Left renal cortex interstitium (tissue), 4 donors: ENCODE measurements at regions not wholly inside any gene's neighbourhood (a gene's known extent, or its start where the extent isn't known, plus 50 kb on each side); places are given as distances from the start of the nearest gene placed in this dataset.
A peak's percentile ranks its signal among the peaks of the same experiment; 100 is the strongest.
"Not testable (repeated sequence)": the region's sequence is repeated elsewhere in the genome, so short reads cannot be mapped to it uniquely, and the experiment has no call there.

Experiments used
- DNase-seq, 4 donors: peaks; one replicate each; pipeline ENCODE4 v3.0.0-alpha.2; 2013; ENCODE audit warnings: low read depth in 4 of 4, low spot score in 2 of 4, missing footprints in 1 of 4

GRCh38 chr13:65744836-65745235 is 1485.3 kb downstream of the PCDH9 start:
- DNase-seq, result no peak

- DNase-seq, result no peak
Measured at GRCh38 chr13:65733110-65733509, 1497.0 kb downstream of the PCDH9 start.

GRCh38 chr13:65727070-65727469 is 1503.1 kb downstream of the PCDH9 start:
- DNase-seq, result no peak

GRCh38 chr13:65725006-65725405 is 1505.1 kb downstream of the PCDH9 start:
- no peak for DNase-seq

GRCh38 chr13:65724226-65724625 is 1505.9 kb downstream of the PCDH9 start:
- no peak for DNase-seq

- DNase-seq, result no peak
Measured at GRCh38 chr13:65722506-65722905, 1507.6 kb downstream of the PCDH9 start.

- no peak for DNase-seq
Measured at GRCh38 chr13:65719831-65720230, 1510.3 kb downstream of the PCDH9 start.

- no peak for DNase-seq
Measured at GRCh38 chr13:65710514-65710913, 1519.6 kb downstream of the PCDH9 start.

- DNase-seq, result no peak
Measured at GRCh38 chr13:65697843-65698242, 1532.3 kb downstream of the PCDH9 start.

GRCh38 chr13:65679240-65679639 is 1550.9 kb downstream of the PCDH9 start:
- no peak for DNase-seq

- DNase-seq, result no peak
Measured at GRCh38 chr13:65677906-65678305, 1552.2 kb downstream of the PCDH9 start.

GRCh38 chr13:65675383-65675782 is 1554.8 kb downstream of the PCDH9 start:
- DNase-seq, result not testable (repeated sequence)

- DNase-seq, result no peak
Measured at GRCh38 chr13:65670014-65670625, 1560.0 kb downstream of the PCDH9 start.

- no peak for DNase-seq
Measured at GRCh38 chr13:65660731-65661130, 1569.4 kb downstream of the PCDH9 start.

- DNase-seq, result peak in 1 of 4 donors; percentile 3
Measured at GRCh38 chr13:65656740-65657329, 1573.3 kb downstream of the PCDH9 start.

- DNase-seq, result no peak
Measured at GRCh38 chr13:65653613-65654012, 1576.5 kb downstream of the PCDH9 start.

GRCh38 chr13:65650321-65650720 is 1579.8 kb downstream of the PCDH9 start:
- no peak for DNase-seq

GRCh38 chr13:65642996-65643395 is 1587.1 kb downstream of the PCDH9 start:
- DNase-seq, result no peak

GRCh38 chr13:65642301-65642700 is 1587.8 kb downstream of the PCDH9 start:
- no peak for DNase-seq

GRCh38 chr13:65638572-65639168 is 1591.5 kb downstream of the PCDH9 start:
- no peak for DNase-seq

- DNase-seq, result no peak
Measured at GRCh38 chr13:65633806-65634205, 1596.3 kb downstream of the PCDH9 start.

- no peak for DNase-seq
Measured at GRCh38 chr13:65631078-65631477, 1599.1 kb downstream of the PCDH9 start.
